Parathyroid adenoma (tissue), 2 donors: ENCODE measurements at regions not wholly inside any gene's neighbourhood (a gene's known extent, or its start where the extent isn't known, plus 50 kb on each side); places are given as distances from the start of the nearest gene placed in this dataset.

Experiments
- H2AFZ ChIP-seq: fragments of 300-600 bp; sonication (generic); one replicate; pipeline ENCODE4 v1.7.0; 2017; ENCODE audit warnings: antibody characterized with exemption, mild to moderate bottlenecking
- H3K27ac ChIP-seq: fragments of 300-600 bp; sonication (generic); one replicate; pipeline ENCODE4 v1.7.0; 2017
- H3K27me3 ChIP-seq: fragments of 300-600 bp; sonication (generic); one replicate; pipeline ENCODE4 v1.7.0; 2017; ENCODE audit warnings: low read length; ENCODE audit not compliant: control insufficient read depth, insufficient read depth
- H3K36me3 ChIP-seq: fragments of 300-600 bp; sonication (generic); one replicate; pipeline ENCODE4 v1.7.0; 2017; ENCODE audit warnings: low read length; ENCODE audit not compliant: control insufficient read depth, insufficient read depth
- H3K4me1 ChIP-seq: fragments of 300-600 bp; sonication (generic); one replicate; pipeline ENCODE4 v1.7.0; 2017; ENCODE audit warnings: control low read depth
- H3K4me2 ChIP-seq: fragments of 300-600 bp; sonication (generic); one replicate; pipeline ENCODE4 v1.7.0; 2017; ENCODE audit warnings: low read length
- H3K4me3 ChIP-seq: fragments of 300-600 bp; sonication (generic); one replicate; pipeline ENCODE4 v1.7.0; 2017; ENCODE audit warnings: low read depth, low read length
- H3K79me2 ChIP-seq: fragments of 300-600 bp; sonication (generic); one replicate; pipeline ENCODE4 v1.7.0; 2017; ENCODE audit warnings: control low read depth
- H3K9ac ChIP-seq: fragments of 300-600 bp; sonication (generic); one replicate; pipeline ENCODE4 v1.7.0; 2017; ENCODE audit warnings: mild to moderate bottlenecking
- H3K9me3 ChIP-seq: fragments of 300-600 bp; sonication (generic); one replicate; pipeline ENCODE4 v1.7.0; 2017; ENCODE audit warnings: low read length; ENCODE audit not compliant: control insufficient read depth
- CTCF ChIP-seq: fragments of 300-600 bp; sonication (generic); IDR thresholded peaks from one replicate; pipeline ENCODE4 v1.7.0; 2017; ENCODE audit warnings: antibody characterized with exemption, mild to moderate bottlenecking
- donor health status: primary hyperparathyroidism.

- TF ChIP-seq CTCF, result no peak
- Histone ChIP-seq H2AFZ (no peak overlapping the region), H3K4me3 (no peak overlapping the region), H3K9me3 (no peaks in the 10 kb centered on the region), H3K36me3 (no peaks in the 10 kb centered on the region), H3K79me2 (no peaks in the 10 kb centered on the region), H3K9ac (no peak overlapping the region), H3K4me2 (no peak overlapping the region), H3K27me3 (no peaks in the 10 kb centered on the region), H3K27ac (no peak overlapping the region), H3K4me1 (no peaks in the 10 kb centered on the region)
Observed at GRCh38 chr1:68322837-68323687, 90.7 kb upstream of the WLS start.

DNA sequence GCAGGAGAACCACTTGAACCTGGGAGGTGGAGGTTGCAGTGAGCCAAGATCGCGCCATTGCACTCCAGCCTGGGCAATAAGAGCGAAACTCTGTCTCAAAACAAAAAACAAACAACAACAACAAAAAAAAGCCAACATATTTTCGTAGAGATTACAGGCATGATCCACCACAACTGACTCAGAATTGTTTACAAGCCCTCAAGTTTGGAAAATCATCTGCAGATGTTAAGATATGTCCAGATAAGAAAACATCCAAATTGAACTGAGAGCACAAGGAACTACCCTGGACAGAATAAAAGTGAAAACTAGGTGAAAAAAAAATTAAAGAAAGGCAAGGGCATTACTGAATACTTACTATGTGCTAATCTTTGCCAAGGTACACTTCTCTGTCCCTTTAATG is 89.8 kb upstream of the WLS start:
- no peak overlapping the region for H2AFZ ChIP-seq
- no peaks in the 10 kb centered on the region for H3K9me3 ChIP-seq
- H3K4me3 ChIP-seq, result no peak overlapping the region
- no peak overlapping the region for H3K27ac ChIP-seq
- H3K4me2 ChIP-seq, result no peak overlapping the region
- H3K36me3 ChIP-seq, result no peaks in the 10 kb centered on the region
- H3K27me3 ChIP-seq, result no peaks in the 10 kb centered on the region
- no peaks in the 10 kb centered on the region for H3K4me1 ChIP-seq
- TF ChIP-seq CTCF, result no peak
- H3K79me2 ChIP-seq, result no peaks in the 10 kb centered on the region
- no peak overlapping the region for H3K9ac ChIP-seq

DNA sequence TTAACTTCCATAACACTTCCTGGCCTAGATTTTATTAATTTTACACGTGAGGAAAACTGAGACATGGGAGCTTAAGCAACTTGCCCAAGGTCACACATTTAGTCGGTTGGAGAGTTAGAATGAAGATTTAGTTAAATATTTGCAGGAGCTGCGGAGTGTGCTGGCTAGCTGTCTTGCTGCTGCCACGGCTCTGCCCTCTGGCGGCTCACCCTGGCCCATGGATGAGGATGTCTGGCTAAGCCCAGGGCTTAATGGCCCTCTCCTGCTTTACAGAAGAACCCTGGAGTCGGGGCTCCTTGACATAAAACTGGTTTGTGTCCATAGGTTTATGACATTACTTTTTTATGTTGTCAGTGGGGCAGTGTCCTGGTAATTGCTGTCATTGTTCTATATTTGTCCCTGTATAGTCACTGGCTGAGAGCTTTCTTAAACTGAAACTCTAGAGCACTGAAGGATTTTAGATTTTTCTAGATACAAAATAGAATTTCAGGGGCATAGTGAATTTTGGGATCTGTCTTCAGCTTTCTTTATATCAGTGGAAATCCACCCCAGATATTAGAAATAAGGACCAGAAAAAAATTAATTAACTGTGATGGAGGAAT is 88.9 kb upstream of the WLS start:
- Histone ChIP-seq H3K27me3 (no peaks in the 10 kb centered on the region), H3K4me1 (no peaks in the 10 kb centered on the region), H2AFZ (no peak overlapping the region), H3K9me3 (no peaks in the 10 kb centered on the region), H3K27ac (no peak overlapping the region), H3K4me2 (no peak overlapping the region), H3K79me2 (no peaks in the 10 kb centered on the region), H3K36me3 (no peaks in the 10 kb centered on the region), H3K9ac (no peak overlapping the region), H3K4me3 (no peak overlapping the region)
- TF ChIP-seq CTCF, result peak; percentile 61

- Histone ChIP-seq H3K9me3 (no peaks in the 10 kb centered on the region), H3K36me3 (no peaks in the 10 kb centered on the region), H3K9ac (no peak overlapping the region), H3K4me2 (no peak overlapping the region), H3K27ac (no peak overlapping the region), H3K79me2 (no peaks in the 10 kb centered on the region), H3K4me3 (no peak overlapping the region), H2AFZ (no peak overlapping the region), H3K4me1 (no peaks in the 10 kb centered on the region), H3K27me3 (no peaks in the 10 kb centered on the region)
- TF ChIP-seq CTCF, result no peak
Observed at GRCh38 chr1:68320349-68320748, 88.0 kb upstream of the WLS start.
